Vagina (tissue), 2 donors: ENCODE measurements at regions not wholly inside any gene's neighbourhood (a gene's known extent, or its start where the extent isn't known, plus 50 kb on each side); places are given as distances from the start of the nearest gene placed in this dataset.

Experiments used
- POLR2A ChIP-seq, 2 donors: fragments of 450-650 bp; IDR thresholded peaks; one replicate each; pipeline ENCODE4 v1.6.1; 2017; ENCODE audit warnings: antibody characterized with exemption in 2 of 2, mild to moderate bottlenecking in 2 of 2, moderate library complexity in 2 of 2
- POLR2AphosphoS5 ChIP-seq, 2 donors: sonication (generic); formaldehyde crosslinking; IDR thresholded peaks; one replicate each; pipeline ENCODE4 v1.9.0; 2017; ENCODE audit warnings: antibody characterized with exemption in 2 of 2, mild to moderate bottlenecking in 2 of 2, low read depth in 1 of 2; ENCODE audit not compliant: insufficient read depth in 1 of 2
- TF ChIP-seq, protein P1 (sequence below), 3 experiments: fragments of 450-650 bp in 2 of 3; fragments of 200-600 bp in 1 of 3; sonication (generic) in 1 of 3; IDR thresholded peaks; one replicate each; pipeline ENCODE4 v1.5.1; 2017 to 2019; ENCODE audit warnings: antibody characterized with exemption in 3 of 3, mild to moderate bottlenecking in 2 of 3, moderate library complexity in 2 of 3

DNA sequence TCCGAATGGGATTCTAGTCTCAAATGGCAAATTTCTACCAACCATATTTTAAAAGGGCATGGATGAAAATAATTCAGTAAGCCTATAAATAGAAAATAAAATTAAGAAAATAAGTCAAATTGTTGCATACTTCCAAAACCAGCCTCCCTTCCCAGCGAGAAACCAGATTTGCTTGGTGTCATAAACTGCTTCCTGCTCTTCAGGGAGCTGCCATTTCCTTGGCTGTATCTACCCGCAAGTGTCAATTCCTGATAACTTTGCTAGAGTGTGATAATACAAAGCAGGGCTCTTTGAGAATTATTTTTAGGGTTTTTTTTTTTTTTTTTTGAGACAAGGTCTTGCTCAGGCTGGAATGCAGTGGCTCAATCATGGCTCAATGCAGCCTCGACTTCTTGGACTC is 62.3 kb downstream of the S1PR1 start:
- TF ChIP-seq, protein P1, sequence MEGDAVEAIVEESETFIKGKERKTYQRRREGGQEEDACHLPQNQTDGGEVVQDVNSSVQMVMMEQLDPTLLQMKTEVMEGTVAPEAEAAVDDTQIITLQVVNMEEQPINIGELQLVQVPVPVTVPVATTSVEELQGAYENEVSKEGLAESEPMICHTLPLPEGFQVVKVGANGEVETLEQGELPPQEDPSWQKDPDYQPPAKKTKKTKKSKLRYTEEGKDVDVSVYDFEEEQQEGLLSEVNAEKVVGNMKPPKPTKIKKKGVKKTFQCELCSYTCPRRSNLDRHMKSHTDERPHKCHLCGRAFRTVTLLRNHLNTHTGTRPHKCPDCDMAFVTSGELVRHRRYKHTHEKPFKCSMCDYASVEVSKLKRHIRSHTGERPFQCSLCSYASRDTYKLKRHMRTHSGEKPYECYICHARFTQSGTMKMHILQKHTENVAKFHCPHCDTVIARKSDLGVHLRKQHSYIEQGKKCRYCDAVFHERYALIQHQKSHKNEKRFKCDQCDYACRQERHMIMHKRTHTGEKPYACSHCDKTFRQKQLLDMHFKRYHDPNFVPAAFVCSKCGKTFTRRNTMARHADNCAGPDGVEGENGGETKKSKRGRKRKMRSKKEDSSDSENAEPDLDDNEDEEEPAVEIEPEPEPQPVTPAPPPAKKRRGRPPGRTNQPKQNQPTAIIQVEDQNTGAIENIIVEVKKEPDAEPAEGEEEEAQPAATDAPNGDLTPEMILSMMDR (IDR thresholded peaks at IDR 0.05): no peak
- no peak for TF ChIP-seq POLR2AphosphoS5 (IDR thresholded peaks at IDR 0.05; ENCODE audit: insufficient read depth in 1 of 2, low read depth in 1 of 2)
- no peak for TF ChIP-seq POLR2A (IDR thresholded peaks at IDR 0.05)
